ENCODE measurements at regions not wholly inside any gene's neighbourhood (a gene's known extent, or its start where the extent isn't known, plus 50 kb on each side); places are given as distances from the start of the nearest gene placed in this dataset.

- Mint-ChIP-seq H3K27me3 (ENCODE audit: insufficient read depth, low read depth, poor library complexity) (peaks cover 28% of the 10 kb centered on the region), H3K36me3 (ENCODE audit: low read depth) (no peaks in the 10 kb centered on the region), H3K9me3 (peaks cover 1% of the 10 kb centered on the region; the same call in 2 of the 3 replicates), H3K4me1 (peaks cover 31% of the 10 kb centered on the region), H3K27ac (no peak overlapping the region), H3K4me3 (no peak overlapping the region)
- TF ChIP-seq EZH2 (IDR thresholded peaks at IDR 0.05; ENCODE audit: low read depth, unreplicated experiment) (no peak), REST (IDR thresholded peaks at IDR 0.05; ENCODE audit: unreplicated experiment) (no peak), POLR2AphosphoS5 (IDR thresholded peaks at IDR 0.05; ENCODE audit: low read depth) (no peak), CTCF (conservative IDR thresholded peaks at IDR 0.05; ENCODE audit: low read depth in 2 of 2) (no peak), NANOG (IDR thresholded peaks at IDR 0.05; ENCODE audit: borderline replicate concordance) (no peak), ZNF462 (CRISPR knock-in tag; IDR thresholded peaks at IDR 0.05) (no peak), ETS1 (IDR thresholded peaks at IDR 0.05) (no peak), EZH2phosphoT487 (IDR thresholded peaks at IDR 0.05; ENCODE audit: unreplicated experiment) (no peak), STAT1 (IDR thresholded peaks at IDR 0.05; ENCODE audit: unreplicated experiment) (no peak), CREB1 (CRISPR knock-in tag; IDR thresholded peaks at IDR 0.05; ENCODE audit: low read depth) (no peak), JUNB (IDR thresholded peaks at IDR 0.05; ENCODE audit: unreplicated experiment) (no peak), ZNF114 (CRISPR knock-in tag; IDR thresholded peaks at IDR 0.05) (no peak), ZNF331 (CRISPR knock-in tag; IDR thresholded peaks at IDR 0.05; ENCODE audit: low read depth) (no peak)
- H2AFZ ChIP-seq, result no peak overlapping the region
- no peaks in the 10 kb centered on the region for H3K9me2 ChIP-seq (ENCODE audit: insufficient read depth)
- H4K20me1 ChIP-seq (replicated peaks; ENCODE audit: insufficient read depth), result no peaks in the 10 kb centered on the region
- peaks cover 15% of the 10 kb centered on the region for H3K27me3 ChIP-seq (ENCODE audit: insufficient read depth)
- no peak overlapping the region for H3K27ac ChIP-seq (ENCODE audit: low read depth)
- H3K4me1 ChIP-seq (ENCODE audit: insufficient read depth), result peaks cover 2% of the 10 kb centered on the region; the same call in 1 of the 2 replicates
- DNase-seq (ENCODE audit: low spot score), result no peak
- no peaks in the 10 kb centered on the region for H3F3A ChIP-seq (replicated peaks; ENCODE audit: low read depth)
- H3K36me3 ChIP-seq (ENCODE audit: insufficient read depth), result no peaks in the 10 kb centered on the region
- no peaks in the 10 kb centered on the region for H3K79me2 ChIP-seq (replicated peaks; ENCODE audit: insufficient read depth)
- no peak overlapping the region for H3K4me3 ChIP-seq
- H3K4me2 ChIP-seq, result no peak overlapping the region
- no peak for ATAC-seq
Measured at GRCh38 chr3:127137757-127138536, 55.0 kb upstream of the PRR23E start.

All from GM23338 (cell line).